Astrocyte (in vitro differentiated cells and primary cell): ENCODE measurements at regions not wholly inside any gene's neighbourhood (a gene's known extent, or its start where the extent isn't known, plus 50 kb on each side); places are given as distances from the start of the nearest gene placed in this dataset.

Experiments
- DNase-seq: peaks from one replicate; pipeline ENCODE4 v3.0.0-alpha.2; 2010; ENCODE audit warnings: low read depth
- FAIRE-seq: peaks from 2 replicates; lab custom pipeline; 2011; peaks lifted over from hg19 to GRCh38; lab: Jason Lieb, UNC
- H2AFZ ChIP-seq: 2 replicates; pipeline ENCODE4 v1.6.0; 2012; ENCODE audit warnings: low read depth, low read length, inconsistent platforms
- H3K27ac ChIP-seq: 2 replicates; pipeline ENCODE4 v1.5.1; 2011; ENCODE audit warnings: low read depth, low read length, inconsistent platforms
- H3K27me3 ChIP-seq: 2 replicates; pipeline ENCODE4 v1.6.0; 2011; ENCODE audit warnings: low read length, inconsistent platforms; ENCODE audit not compliant: insufficient read depth
- H3K36me3 ChIP-seq: 2 replicates; pipeline ENCODE4 v1.5.1; 2011; ENCODE audit warnings: low read length, inconsistent platforms; ENCODE audit not compliant: insufficient read depth
- H3K4me1 ChIP-seq: 2 replicates; pipeline ENCODE4 v1.5.1; 2011; ENCODE audit warnings: low read length, inconsistent platforms; ENCODE audit not compliant: insufficient read depth
- H3K4me2 ChIP-seq: 2 replicates; pipeline ENCODE4 v1.6.0; 2012; ENCODE audit warnings: low read length, inconsistent platforms
- H3K4me3 ChIP-seq: 2 replicates; pipeline ENCODE4 v1.5.1; 2011; ENCODE audit warnings: low read depth, mild to moderate bottlenecking, low read length, inconsistent platforms; ENCODE audit not compliant: insufficient read depth
- H3K79me2 ChIP-seq: 2 replicates; pipeline ENCODE4 v1.6.0; 2012; ENCODE audit warnings: mild to moderate bottlenecking, low read length, inconsistent platforms; ENCODE audit not compliant: insufficient read depth
- H3K9ac ChIP-seq: 2 replicates; pipeline ENCODE4 v1.6.0; 2012; ENCODE audit warnings: mild to moderate bottlenecking, low read length, inconsistent platforms
- H3K9me3 ChIP-seq: 2 replicates; pipeline ENCODE4 v1.5.1; 2012; ENCODE audit warnings: low read depth, mild to moderate bottlenecking, low read length, inconsistent platforms; ENCODE audit not compliant: insufficient read depth
- H4K20me1 ChIP-seq: 2 replicates; pipeline ENCODE4 v1.6.0; 2012; ENCODE audit warnings: low read length, inconsistent platforms; ENCODE audit not compliant: insufficient read depth
- H3K27ac Mint-ChIP-seq: one replicate; pipeline ENCODE4 v1.8.0; 2021; ENCODE audit warnings: mild to moderate bottlenecking, mixed read lengths; ENCODE audit not compliant: unreplicated experiment
- H3K27me3 Mint-ChIP-seq: one replicate; pipeline ENCODE4 v1.8.0; 2021; ENCODE audit warnings: low read depth, mixed read lengths; ENCODE audit not compliant: unreplicated experiment
- H3K36me3 Mint-ChIP-seq: one replicate; pipeline ENCODE4 v1.8.0; 2021; ENCODE audit warnings: low read depth, mixed read lengths; ENCODE audit not compliant: unreplicated experiment
- H3K4me1 Mint-ChIP-seq: one replicate; pipeline ENCODE4 v1.8.0; 2021; ENCODE audit warnings: low read depth, mixed read lengths; ENCODE audit not compliant: unreplicated experiment
- H3K4me3 Mint-ChIP-seq: one replicate; pipeline ENCODE4 v1.8.0; 2021; ENCODE audit warnings: mild to moderate bottlenecking, moderate library complexity, mixed read lengths; ENCODE audit not compliant: unreplicated experiment
- H3K9me3 Mint-ChIP-seq: one replicate; pipeline ENCODE4 v1.8.0; 2021; ENCODE audit warnings: mild to moderate bottlenecking, mixed read lengths; ENCODE audit not compliant: unreplicated experiment
- EZH2 ChIP-seq: IDR thresholded peaks from 2 replicates; pipeline ENCODE4 v1.6.1; 2012; ENCODE audit warnings: mild to moderate bottlenecking, low read length, inconsistent platforms; ENCODE audit not compliant: insufficient read depth
- TF ChIP-seq, protein P1 (sequence below): IDR thresholded peaks from 2 replicates; pipeline ENCODE4 v1.5.1; 2011; ENCODE audit warnings: low read depth, mild to moderate bottlenecking, inconsistent platforms, low read length, moderate library complexity; ENCODE audit not compliant: insufficient read depth

DNA sequence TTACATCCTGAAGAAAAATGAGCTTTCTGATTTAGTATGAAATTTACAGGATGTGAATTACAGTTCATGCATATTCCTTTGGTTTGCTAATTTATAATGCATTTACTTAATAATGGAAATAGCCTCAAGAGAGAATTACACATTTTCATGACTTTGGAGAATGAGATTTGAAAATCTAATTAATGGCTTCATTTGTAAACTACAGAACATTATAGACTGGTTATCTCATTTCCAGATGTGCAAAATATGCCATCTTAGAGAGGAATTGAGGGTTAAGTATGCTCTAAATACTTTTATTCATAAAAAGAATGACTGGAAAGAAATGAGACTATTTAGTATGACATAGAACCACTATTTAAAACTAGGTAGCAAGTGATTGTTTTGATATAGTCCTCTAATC lies 94.2 kb upstream of the DNAJC10 start:
- no peak for DNase-seq
- Histone ChIP-seq H2AFZ (no peak overlapping the region), H3K27me3 (no peaks in the 10 kb centered on the region), H3K4me3 (no peak overlapping the region), H3K9ac (no peak overlapping the region), H3K36me3 (no peaks in the 10 kb centered on the region), H4K20me1 (no peaks in the 10 kb centered on the region), H3K9me3 (no peaks in the 10 kb centered on the region), H3K79me2 (no peaks in the 10 kb centered on the region), H3K27ac (no peak overlapping the region), H3K4me1 (peaks cover 4% of the 10 kb centered on the region), H3K4me2 (no peak overlapping the region)
- peaks cover 14% of the 10 kb centered on the region for H3K4me1 Mint-ChIP-seq
- H3K27ac Mint-ChIP-seq: no peak overlapping the region
- no peaks in the 10 kb centered on the region for H3K9me3 Mint-ChIP-seq
- peaks cover 6% of the 10 kb centered on the region for H3K27me3 Mint-ChIP-seq
- TF ChIP-seq, protein P1, sequence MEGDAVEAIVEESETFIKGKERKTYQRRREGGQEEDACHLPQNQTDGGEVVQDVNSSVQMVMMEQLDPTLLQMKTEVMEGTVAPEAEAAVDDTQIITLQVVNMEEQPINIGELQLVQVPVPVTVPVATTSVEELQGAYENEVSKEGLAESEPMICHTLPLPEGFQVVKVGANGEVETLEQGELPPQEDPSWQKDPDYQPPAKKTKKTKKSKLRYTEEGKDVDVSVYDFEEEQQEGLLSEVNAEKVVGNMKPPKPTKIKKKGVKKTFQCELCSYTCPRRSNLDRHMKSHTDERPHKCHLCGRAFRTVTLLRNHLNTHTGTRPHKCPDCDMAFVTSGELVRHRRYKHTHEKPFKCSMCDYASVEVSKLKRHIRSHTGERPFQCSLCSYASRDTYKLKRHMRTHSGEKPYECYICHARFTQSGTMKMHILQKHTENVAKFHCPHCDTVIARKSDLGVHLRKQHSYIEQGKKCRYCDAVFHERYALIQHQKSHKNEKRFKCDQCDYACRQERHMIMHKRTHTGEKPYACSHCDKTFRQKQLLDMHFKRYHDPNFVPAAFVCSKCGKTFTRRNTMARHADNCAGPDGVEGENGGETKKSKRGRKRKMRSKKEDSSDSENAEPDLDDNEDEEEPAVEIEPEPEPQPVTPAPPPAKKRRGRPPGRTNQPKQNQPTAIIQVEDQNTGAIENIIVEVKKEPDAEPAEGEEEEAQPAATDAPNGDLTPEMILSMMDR: no peak
- no peak for TF ChIP-seq EZH2
- no peak for FAIRE-seq
- no peak overlapping the region for H3K4me3 Mint-ChIP-seq
- no peaks in the 10 kb centered on the region for H3K36me3 Mint-ChIP-seq

DNA sequence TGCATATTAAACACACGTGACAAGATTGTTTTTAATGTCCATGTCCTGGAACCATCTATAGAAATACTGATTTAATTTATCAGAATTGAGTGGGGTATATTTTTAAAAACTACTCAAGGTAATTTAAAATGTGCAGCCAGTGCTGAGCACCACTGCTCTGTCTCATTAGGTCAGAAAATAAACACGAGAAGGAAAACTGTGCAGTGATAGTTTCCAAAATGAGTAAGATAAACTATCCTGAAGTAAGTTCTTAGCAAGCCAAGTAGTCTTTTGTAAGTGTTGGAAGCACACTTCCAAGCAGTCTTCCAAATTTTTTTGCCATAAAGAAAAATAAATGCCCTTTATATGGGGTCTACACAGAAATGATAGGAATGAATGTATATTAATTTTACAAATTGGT lies 93.8 kb upstream of the DNAJC10 start:
- H3K4me3 Mint-ChIP-seq: no peak overlapping the region
- no peaks in the 10 kb centered on the region for H3K9me3 ChIP-seq
- TF ChIP-seq, protein P1: no peak
- TF ChIP-seq EZH2: no peak
- H3K36me3 ChIP-seq: no peaks in the 10 kb centered on the region
- H3K4me1 ChIP-seq: peaks cover under 1% of the 10 kb centered on the region
- H3K4me2 ChIP-seq: no peak overlapping the region
- no peak overlapping the region for H2AFZ ChIP-seq
- H3K27ac ChIP-seq: no peak overlapping the region
- H3K27me3 ChIP-seq: no peaks in the 10 kb centered on the region
- DNase-seq (no peak), FAIRE-seq (no peak)
- H3K4me3 ChIP-seq: no peak overlapping the region
- no peaks in the 10 kb centered on the region for H3K79me2 ChIP-seq
- no peak overlapping the region for H3K27ac Mint-ChIP-seq
- H3K27me3 Mint-ChIP-seq: peaks cover 6% of the 10 kb centered on the region
- peaks cover 11% of the 10 kb centered on the region for H3K4me1 Mint-ChIP-seq
- H3K9ac ChIP-seq: no peak overlapping the region
- no peaks in the 10 kb centered on the region for H3K9me3 Mint-ChIP-seq
- H3K36me3 Mint-ChIP-seq: no peaks in the 10 kb centered on the region
- H4K20me1 ChIP-seq: no peaks in the 10 kb centered on the region

DNA sequence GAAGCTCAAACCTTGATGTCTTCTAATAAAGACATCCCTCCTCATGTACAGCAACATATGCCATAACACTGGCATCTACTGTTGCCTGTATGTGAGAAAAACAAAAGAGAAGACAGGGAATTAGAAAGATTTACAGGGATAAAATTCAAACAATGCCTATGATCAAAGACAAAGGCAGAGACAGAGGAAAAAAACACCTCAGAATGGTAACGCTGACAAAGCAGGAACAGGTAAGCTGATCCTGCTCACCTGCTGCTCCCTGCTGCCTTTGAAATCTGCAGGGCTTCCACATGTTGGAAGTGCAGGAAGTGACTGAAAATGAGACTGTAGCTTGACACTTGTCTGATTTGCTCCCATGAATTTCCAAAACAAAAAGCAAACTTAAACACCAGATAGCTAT lies 90.2 kb upstream of the DNAJC10 start:
- no peaks in the 10 kb centered on the region for H3K9me3 Mint-ChIP-seq
- H3K4me3 ChIP-seq: no peak overlapping the region
- H3K36me3 Mint-ChIP-seq: no peaks in the 10 kb centered on the region
- H3K4me1 Mint-ChIP-seq: peaks cover 3% of the 10 kb centered on the region
- H3K27ac ChIP-seq: no peak overlapping the region
- TF ChIP-seq EZH2: no peak
- TF ChIP-seq, protein P1: no peak
- no peak overlapping the region for H3K9ac ChIP-seq
- H3K36me3 ChIP-seq: no peaks in the 10 kb centered on the region
- H3K27me3 ChIP-seq: no peaks in the 10 kb centered on the region
- H2AFZ ChIP-seq: no peak overlapping the region
- H3K9me3 ChIP-seq: no peaks in the 10 kb centered on the region
- FAIRE-seq (no peak), DNase-seq (no peak)
- H3K27me3 Mint-ChIP-seq: peaks cover 6% of the 10 kb centered on the region
- H3K79me2 ChIP-seq: no peaks in the 10 kb centered on the region
- H3K4me3 Mint-ChIP-seq: no peak overlapping the region
- H3K4me2 ChIP-seq: no peak overlapping the region
- H3K4me1 ChIP-seq: no peaks in the 10 kb centered on the region
- H3K27ac Mint-ChIP-seq: no peak overlapping the region
- no peaks in the 10 kb centered on the region for H4K20me1 ChIP-seq
